Stimulated activated CD4-positive, alpha-beta T cell treated with anti-CD3 and anti-CD28 coated beads, Interleukin-15, amount 100 ng/mL, for 24 hours (primary cell): ENCODE measurements at regions not wholly inside any gene's neighbourhood (a gene's known extent, or its start where the extent isn't known, plus 50 kb on each side); places are given as distances from the start of the nearest gene placed in this dataset.

Source experiments
- DNase-seq: peaks from one replicate; pipeline ENCODE4 v3.0.0-alpha.2; 2020

GRCh38 chr19:28425046-28425931 is 787.7 kb downstream of the UQCRFS1 start:
- DNase-seq, result no peak

- no peak for DNase-seq
Observed at GRCh38 chr19:28424662-28425045, 788.3 kb downstream of the UQCRFS1 start.

- DNase-seq, result no peak
Observed at GRCh38 chr19:28424077-28424476, 788.9 kb downstream of the UQCRFS1 start.

DNA sequence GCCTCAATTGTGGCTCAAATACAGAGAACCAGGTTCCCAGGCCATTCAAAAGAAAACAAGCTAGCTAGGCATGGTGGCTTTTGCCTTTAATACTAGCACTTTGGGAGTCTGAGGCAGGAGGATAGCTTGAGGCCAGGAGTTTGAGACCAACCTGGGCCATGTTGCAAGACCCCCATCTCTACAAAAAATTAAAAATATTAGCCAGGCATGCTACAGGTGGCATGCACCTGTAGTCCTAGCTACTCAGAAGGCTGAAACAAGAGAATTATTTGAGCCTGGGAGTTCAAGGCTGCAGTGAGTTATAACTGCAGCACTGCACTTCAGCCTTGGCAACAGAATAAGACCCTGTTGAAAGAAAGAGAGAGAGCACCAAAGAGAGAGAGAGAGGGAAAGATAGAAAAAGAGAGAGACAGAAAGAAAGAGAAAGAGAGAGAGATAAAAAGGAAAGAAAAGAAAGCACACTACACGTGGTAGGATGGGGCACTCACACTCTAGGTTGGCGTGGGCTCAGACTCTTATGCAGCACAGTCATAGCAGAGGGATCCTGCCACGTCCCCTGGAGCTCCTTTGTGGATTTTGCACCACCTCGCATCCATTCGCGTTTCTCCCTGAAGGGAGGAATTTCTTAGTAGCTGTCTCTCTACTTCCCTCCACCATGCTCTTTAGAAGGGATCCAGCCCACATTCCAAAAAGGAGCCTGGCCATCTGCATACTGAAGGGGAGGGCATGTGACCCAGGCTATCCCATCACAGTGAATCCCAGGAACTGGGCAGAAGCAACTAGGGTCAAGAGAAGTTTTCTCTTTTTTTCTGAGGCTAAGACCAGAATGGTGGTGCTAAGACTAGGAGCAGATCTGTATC is 789.9 kb downstream of the UQCRFS1 start:
- DNase-seq, result no peak

DNA sequence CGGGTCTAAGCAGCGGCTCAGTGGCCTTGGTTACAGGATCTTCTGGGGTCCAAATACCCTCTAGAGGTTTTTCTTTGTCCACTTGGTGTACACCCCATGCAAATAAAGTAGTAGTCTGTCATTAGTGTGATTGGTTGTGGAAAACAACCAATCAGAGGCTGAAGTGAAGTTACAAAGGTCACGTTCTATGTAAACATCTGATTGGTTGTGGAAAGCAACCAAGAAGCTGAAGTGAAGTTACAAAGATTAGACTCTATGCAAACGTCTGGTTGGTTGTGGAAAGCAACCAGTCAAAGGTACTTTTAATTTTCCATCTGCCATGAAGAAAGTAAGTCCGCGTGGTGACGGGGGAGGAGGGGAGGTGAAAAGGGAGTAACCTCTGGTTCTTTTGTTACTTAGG is 790.9 kb downstream of the UQCRFS1 start:
- no peak for DNase-seq

DNA sequence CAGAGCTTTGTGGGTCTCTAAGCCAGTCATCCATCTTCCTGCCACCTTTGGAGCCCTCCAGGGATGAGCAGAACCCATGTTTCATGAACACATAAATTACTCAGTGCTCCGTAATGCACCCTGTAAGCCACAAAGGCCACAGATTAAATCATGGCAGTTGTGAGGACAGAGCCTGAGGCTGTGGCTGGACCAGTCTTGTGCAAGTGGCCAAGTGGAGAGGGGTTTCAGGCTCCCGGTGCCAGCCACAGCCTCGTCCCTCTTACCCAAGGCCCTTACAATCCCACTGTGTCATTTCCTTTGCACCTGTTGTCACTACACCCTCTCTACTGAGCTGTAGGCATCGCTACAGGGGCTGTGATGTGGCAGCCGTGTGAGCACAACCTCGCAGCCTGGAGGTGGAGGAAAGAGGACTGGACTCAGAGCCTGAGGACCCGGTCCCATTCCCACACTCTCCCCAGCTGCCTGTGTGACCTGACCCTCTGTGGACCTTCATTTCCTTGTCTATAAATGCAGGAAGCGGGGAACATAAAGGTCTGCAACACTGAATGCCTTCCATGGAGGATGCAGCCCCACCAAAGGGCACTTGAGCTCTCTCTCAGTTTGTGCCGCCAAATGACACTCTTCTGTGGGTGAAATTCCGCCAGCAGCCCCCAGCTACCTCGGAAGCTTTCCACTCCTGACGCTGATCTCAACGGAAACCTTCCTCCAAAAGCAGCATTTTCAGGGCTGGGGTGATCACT is 792.0 kb downstream of the UQCRFS1 start:
- DNase-seq, result no peak

- no peak for DNase-seq
Observed at GRCh38 chr19:28419312-28419711, 793.6 kb downstream of the UQCRFS1 start.

GRCh38 chr19:28417361-28417760 is 795.6 kb downstream of the UQCRFS1 start:
- DNase-seq, result no peak

DNA sequence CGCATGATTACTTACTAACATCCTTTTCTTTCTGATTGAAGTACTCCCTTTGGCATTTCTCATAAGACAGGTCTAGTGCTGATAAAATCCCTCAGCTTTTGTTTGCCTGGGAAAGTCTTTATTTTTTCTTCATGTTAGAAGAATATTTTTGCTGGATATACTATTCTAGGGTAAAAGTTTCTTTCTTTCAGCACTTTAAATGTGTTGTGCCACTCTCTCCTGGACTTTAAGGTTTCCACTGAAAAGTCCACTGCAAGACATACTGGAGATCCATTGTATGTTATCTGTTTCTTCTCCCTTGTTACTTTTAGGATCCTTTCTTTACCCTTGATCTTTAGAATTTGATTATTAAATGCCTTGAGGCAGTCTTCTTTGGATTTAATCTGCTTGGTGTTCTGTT is 796.7 kb downstream of the UQCRFS1 start:
- DNase-seq, result no peak

GRCh38 chr19:28414748-28415147 is 798.2 kb downstream of the UQCRFS1 start:
- no peak for DNase-seq

GRCh38 chr19:28409859-28410258 is 803.1 kb downstream of the UQCRFS1 start:
- DNase-seq, result no peak

DNA sequence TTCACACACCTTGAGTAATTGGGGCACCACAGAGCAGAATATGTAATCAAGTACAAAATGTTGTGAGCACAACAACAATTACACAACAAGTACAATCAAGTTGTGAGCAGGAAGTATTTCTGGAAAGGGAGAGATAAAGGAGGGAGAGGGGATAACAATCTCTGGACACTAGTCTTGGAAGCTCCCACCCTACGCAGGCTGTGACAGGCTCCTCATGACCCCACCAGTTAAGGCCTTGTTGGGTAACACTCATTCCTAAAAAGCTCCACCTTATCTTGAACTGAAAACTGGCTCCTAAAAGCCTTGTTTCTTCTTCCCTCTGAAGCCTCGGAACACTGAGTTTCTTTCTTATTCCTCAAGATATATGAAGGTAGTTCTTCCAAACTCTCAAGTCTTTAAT is 806.0 kb downstream of the UQCRFS1 start:
- no peak for DNase-seq

GRCh38 chr19:28405346-28405742 is 807.6 kb downstream of the UQCRFS1 start:
- no peak for DNase-seq

GRCh38 chr19:28404472-28404871 is 808.5 kb downstream of the UQCRFS1 start:
- DNase-seq, result no peak

- no peak for DNase-seq
Observed at GRCh38 chr19:28403690-28404089, 809.3 kb downstream of the UQCRFS1 start.

- DNase-seq, result no peak
Observed at GRCh38 chr19:28402701-28403290, 810.2 kb downstream of the UQCRFS1 start.

GRCh38 chr19:28401739-28402424 is 811.1 kb downstream of the UQCRFS1 start:
- DNase-seq, result no peak

DNA sequence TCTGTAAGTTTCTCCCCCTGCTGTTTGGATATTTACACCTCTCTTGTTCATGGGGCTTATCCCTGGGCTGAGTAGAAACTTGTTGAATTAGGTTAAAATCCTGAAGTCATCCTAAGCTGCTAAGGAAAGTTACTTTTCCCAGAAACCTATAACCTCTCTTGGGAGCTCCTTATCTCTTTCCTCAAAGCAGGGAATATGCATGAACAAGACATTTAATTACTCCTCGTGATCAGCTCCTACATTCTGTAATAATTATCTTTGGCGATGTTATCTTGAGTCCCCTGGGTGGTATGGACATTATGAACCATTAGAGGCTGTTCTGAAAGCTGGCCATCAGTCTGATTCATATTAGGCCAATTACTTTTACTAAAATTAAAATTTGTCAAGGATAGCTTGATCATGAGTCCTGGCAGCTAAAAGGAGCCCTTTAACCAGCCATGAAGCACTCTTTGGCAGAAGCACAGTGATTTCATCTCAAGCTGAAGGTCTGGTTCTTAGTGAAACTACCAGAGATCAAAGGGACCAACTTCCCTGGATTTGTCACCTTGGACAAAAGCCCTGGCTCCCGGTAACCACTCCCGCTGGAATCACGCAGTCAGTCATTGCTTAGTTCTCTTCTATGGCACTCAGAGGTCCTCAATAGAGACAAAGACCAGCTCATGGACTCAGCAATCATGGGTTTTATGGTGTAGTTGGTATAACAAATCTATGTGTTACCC is 811.8 kb downstream of the UQCRFS1 start:
- no peak for DNase-seq

GRCh38 chr19:28399187-28399586 is 813.8 kb downstream of the UQCRFS1 start:
- DNase-seq, result no peak

DNA sequence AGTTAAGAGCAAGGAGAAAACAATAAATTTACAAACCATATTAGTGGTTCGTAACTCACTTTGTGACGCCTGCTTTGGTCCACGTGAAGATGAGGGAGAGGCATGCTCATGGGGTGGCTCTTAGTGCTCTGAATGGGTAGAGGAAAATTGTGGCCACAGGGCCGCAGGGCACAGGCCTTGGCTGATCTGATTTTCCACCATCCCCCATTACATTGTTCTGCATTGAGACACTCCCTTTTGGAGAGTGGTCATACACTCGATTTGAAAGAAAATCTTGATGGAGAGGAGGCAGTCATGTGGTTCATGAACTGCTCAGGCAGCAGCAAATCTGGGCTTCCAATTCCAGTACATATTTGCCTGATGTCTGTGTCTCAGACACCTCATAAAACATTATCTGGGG is 815.2 kb downstream of the UQCRFS1 start:
- DNase-seq, result no peak

DNA sequence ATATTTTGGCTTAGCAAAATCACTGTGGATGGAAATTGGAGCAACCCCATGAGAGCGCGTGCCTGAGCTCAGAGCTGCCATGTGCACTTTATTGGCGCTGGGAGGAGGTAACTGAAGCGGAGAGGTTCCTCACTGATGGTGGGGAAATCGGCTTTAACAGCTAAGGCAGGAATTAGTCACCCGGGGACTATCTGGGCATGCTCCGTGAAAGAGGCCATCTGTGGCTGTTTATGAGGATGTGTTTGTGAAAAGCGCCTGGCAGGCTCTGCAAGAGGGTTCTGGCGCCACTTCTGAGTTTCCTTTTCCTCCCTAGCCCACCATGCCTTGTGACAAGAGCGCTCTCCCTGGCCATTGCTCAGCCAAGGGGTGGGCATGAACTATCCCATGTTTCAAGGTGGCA is 815.6 kb downstream of the UQCRFS1 start:
- DNase-seq, result no peak
